GM21367 (cell line): ENCODE measurements at regions not wholly inside any gene's neighbourhood (a gene's known extent, or its start where the extent isn't known, plus 50 kb on each side); places are given as distances from the start of the nearest gene placed in this dataset.

Source experiments
- ATAC-seq: cut with Tn5 transposase; IDR thresholded peaks from one replicate; pipeline ENCODE4 v1.9.1; 2021; ENCODE audit not compliant: unreplicated experiment

- no peak for ATAC-seq
These were observed 1085.5 kb upstream of the RBFOX1 start for GRCh38 chr16:6247150-6247549.

- no peak for ATAC-seq
These were observed 1086.4 kb upstream of the RBFOX1 start for GRCh38 chr16:6246266-6246665.

DNA sequence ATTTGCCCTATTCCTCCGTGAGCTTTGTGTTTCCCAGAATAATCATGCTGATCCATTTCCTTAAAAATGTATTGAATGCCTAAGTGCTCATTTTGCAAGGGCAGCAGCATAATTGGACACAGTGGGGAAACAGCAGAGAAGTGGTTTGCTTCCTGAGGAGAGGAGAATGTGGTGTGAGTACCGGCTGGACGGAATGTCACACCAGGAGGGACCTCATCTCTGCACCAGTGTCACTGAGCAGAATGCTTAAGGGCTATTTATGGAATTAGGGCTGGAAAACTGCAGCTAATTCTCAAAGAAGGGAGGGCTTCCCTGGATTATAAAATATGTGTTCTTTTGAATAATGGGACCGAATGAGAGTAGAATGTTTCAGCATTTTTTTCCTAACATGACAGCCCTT lies 1100.6 kb upstream of the RBFOX1 start:
- ATAC-seq = no peak

- no peak for ATAC-seq
These were observed 1101.2 kb upstream of the RBFOX1 start for GRCh38 chr16:6231398-6231797.

GRCh38 chr16:6229186-6229585 lies 1103.5 kb upstream of the RBFOX1 start:
- no peak for ATAC-seq

- no peak for ATAC-seq
These were observed 1113.8 kb upstream of the RBFOX1 start for GRCh38 chr16:6218855-6219254.

- no peak for ATAC-seq
These were observed 1115.8 kb upstream of the RBFOX1 start for GRCh38 chr16:6216836-6217235.

- ATAC-seq = no peak
These were observed 1114.0 kb upstream of the EEF2KMT start for GRCh38 chr16:6211644-6212043.

GRCh38 chr16:6209355-6209930 lies 1111.8 kb upstream of the EEF2KMT start:
- no peak for ATAC-seq

- ATAC-seq = no peak
These were observed 1110.0 kb upstream of the EEF2KMT start for GRCh38 chr16:6207580-6207979.

DNA sequence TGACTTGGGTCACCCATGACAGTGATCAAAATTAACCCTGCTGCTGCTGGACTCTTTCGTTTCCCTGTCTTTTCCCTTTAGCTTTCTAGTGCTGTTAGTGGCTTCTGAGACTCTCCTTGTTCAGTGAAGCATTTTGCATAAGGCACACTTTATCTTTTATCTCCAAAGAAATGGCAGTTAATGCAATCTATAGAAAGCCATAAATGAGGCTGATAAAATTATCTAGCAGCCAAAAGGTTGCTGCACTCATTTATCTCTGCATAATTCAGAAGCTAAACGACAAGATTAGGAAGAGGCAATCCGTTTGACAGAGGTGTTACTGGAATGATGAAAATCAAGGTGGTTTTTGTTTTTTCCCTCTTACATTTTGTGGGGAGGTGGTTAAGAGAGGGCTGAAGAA lies 1109.5 kb upstream of the EEF2KMT start:
- ATAC-seq = no peak

DNA sequence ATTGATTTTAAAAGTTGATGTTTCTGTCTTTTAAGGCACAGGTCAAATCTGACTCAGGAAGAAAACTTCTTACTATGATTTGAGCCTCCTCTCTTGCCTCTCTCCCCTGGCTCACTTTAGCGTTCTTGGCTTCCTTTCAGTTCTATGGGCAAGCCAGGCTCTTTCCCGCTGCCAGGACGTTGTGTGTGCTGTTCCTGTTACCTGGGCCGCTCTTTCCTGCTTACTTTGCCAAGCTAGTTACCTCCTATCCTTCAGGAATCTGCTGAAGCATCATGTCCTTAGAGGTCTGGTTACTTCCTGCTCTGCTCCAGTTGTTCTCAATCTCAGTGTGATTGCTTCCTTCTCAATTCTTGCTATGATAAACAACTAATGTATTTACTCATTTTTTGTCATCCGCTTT lies 1108.5 kb upstream of the EEF2KMT start:
- no peak for ATAC-seq

DNA sequence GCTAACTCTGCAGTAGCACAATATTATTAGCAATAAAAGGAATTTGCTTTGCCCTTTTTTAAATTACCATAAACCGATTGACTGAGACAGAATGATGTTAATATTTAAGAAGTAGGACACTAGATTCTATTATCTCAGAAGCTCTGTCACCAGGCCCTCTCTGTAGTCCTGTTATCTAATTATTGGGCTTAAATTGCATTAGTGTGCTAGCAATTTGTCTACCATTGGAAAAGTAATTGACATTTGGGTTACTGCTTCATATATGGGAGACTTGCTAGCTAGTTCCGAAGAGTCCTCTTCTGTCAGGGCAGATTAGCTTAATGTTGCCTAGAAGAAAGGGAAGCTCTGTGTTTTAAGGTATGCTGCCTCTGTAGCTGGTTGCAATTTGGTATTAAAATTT lies 1107.3 kb upstream of the EEF2KMT start:
- no peak for ATAC-seq

DNA sequence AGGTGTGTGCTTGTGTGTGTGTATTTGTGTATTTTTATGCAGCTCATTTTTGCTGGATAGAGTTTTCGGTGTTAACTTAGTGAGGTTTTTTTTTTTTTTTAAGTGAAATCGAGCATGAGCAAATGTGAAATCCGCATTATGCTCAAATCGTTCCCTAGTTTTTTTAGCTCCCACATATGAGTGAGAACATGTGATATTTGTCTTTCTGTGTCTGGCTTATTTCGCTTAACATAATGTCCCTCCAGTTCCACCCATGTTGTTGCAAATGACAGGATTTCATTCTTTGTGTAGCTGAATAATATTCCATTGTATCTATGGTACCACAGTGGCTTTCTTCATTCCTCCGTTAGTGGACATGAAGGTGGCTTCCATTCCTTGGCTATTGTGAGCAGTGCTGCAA lies 1103.3 kb upstream of the EEF2KMT start:
- ATAC-seq = no peak

DNA sequence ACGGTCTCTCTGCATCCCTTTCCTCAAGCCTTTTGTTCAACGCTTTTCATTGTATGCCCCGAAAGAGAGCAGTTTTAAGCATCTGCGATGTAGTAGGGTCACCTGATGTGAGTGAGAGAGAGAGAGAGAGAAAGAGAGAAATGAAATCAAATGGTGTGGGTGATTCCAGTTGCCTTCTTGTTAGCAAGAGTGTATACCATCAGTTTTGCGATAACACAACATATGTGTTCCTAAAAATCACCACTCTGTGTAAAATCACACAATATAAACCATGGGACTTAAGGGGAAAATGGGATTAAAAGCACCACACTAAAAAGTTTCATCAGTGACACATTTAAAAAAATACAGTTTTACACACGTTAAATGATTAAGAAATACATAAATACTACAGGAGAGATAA lies 1102.7 kb upstream of the EEF2KMT start:
- ATAC-seq = no peak

DNA sequence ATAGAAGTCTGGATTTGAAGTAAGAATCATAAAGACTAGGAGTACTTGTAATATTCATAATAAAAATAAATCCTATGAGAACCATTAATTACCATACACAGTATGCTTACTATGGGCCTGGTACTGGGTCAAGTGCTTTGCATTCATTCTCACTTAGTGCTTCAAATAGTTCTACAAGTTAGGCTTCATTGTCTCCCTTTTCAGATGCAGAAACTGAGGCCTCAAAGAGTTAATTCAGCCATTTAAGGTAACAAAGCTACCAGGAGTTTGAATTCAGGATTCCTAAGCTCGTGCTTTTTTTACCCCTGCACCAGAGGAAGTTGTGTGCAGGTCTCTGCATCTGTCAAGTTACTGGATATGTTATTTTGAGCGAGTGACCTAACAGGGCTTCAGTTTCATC lies 1098.4 kb upstream of the EEF2KMT start:
- no peak for ATAC-seq

DNA sequence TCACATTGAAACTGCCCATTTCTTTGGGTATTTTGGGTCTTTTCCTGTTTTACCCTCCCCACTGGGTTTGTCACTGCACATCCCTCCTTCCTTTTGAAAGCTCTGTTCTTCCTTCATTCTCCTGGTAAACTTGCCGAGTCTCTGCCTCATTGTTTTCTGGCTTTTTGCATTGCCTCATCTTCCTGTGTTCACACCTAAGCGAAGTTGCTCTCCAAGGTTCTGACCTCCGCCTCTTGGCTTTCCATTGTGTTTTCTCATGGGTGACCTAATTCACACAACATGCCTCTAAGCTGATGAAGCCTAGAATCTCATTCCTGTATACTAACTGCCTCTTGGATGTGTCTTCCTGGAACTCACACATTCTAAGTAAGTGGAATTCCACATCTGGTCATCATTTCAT lies 1096.1 kb upstream of the EEF2KMT start:
- ATAC-seq = no peak

DNA sequence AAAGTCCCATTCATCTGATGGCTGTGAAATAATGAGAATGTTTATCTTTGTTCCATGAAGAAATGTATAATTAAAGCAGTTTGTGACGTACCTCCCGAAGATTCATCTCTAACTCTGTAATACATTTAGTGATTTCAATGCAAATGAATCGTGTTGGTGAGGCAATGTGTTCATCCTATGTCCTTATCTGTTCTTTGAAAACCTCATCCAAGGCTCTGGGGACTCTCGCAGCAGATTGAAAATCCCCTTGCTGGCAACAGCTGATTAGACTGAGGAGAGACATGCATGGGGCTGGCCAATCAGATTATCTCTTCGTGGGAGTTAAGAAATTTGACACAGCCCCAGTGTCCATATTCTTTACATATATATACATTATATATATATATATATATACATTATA lies 1095.4 kb upstream of the EEF2KMT start:
- ATAC-seq = no peak

DNA sequence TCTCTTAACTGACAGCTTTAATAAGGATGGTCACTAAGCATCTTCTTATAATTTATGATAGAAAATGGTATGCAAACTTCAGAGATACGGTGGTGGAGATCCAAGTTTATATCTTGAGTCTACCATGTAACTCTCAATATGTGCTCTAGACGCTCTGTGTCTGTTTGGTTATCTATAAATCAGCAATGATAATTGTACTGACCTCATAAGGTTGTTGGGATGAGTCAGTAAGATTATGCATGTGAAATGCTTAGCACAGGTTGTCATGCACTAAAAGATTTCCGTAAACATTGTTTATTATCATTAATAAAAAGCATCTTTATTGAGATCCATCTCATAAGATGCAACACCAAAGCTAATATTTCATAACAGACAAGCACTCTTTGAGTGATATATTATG lies 1094.9 kb upstream of the EEF2KMT start:
- ATAC-seq = no peak

DNA sequence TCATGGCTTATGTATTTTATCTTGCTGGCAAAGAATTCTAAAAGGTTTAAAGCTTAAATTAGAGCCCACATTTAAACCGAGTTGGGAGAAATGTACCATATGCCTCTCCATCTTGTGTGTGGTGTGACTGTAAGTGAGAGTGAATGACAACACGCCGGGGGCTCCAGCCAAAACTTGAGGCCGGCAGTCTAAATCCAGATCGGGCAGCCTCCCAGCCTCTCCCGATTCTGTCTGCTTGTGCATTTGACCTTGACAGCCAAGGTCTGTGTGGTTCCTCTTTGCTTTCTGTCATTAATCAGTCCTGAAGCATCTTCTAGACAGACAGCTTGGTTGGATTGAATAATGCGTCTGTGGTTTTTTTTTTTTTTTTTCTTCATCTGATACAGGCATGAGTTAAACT lies 1093.2 kb upstream of the EEF2KMT start:
- ATAC-seq = no peak

GRCh38 chr16:6189216-6189615 lies 1091.6 kb upstream of the EEF2KMT start:
- ATAC-seq = no peak

DNA sequence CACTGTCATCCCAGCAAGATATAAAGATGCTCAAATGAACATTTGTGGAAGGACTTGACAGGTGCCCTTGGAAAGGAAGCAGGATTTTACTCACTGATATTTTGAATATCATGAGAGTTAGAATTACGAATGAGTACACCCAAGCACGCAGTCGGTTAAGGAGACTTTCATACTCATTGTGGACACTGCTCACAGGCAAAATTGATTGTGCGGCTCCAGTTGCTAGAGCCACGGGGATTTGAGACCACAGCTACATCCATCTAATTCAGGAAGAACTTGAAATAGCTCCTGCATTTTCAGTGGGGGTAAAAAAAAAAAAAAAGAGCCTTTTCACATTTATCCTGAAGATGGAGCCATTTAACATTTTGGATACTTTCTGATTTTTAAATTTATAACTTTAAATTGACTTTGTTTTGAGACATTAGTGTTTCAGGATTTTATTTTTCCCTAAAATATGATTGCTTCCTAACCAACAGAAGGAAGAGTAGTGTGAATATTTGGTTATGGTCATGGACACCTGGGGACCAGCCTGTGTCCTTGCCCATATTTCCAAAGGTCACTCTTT lies 1080.1 kb upstream of the EEF2KMT start:
- no peak for ATAC-seq

GRCh38 chr16:6170022-6170421 lies 1072.4 kb upstream of the EEF2KMT start:
- ATAC-seq = no peak
